HG03066 (cell line): ENCODE measurements at regions not wholly inside any gene's neighbourhood (a gene's known extent, or its start where the extent isn't known, plus 50 kb on each side); places are given as distances from the start of the nearest gene placed in this dataset.
"Not testable (repeated sequence)": the region's sequence is repeated elsewhere in the genome, so short reads cannot be mapped to it uniquely, and the experiment has no call there.

Experiments used
- ATAC-seq: cut with Tn5 transposase; IDR thresholded peaks from one replicate; pipeline ENCODE4 v1.9.1; 2021; ENCODE audit warnings: low read depth; ENCODE audit not compliant: unreplicated experiment

DNA sequence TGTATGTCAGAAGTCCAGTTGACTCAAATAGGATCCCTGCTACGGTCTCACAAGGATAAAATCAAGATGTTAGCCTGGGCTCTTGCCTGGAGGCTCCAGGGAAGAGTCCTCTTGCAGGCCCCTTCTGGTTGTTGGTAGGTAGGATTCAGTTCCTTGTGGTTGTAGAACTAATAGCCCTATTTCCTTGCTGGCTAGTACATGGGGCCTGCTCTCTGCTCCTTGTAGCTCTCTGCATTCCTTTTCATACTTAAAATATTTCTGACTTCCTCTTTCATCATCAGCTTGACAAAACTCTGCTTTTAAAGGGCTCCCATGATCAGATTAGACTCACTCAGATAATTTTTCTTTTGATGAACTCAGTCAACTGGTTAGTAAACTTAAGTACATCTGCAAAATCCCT lies 756.7 kb downstream of the GATA3 start:
- ATAC-seq, result no peak

DNA sequence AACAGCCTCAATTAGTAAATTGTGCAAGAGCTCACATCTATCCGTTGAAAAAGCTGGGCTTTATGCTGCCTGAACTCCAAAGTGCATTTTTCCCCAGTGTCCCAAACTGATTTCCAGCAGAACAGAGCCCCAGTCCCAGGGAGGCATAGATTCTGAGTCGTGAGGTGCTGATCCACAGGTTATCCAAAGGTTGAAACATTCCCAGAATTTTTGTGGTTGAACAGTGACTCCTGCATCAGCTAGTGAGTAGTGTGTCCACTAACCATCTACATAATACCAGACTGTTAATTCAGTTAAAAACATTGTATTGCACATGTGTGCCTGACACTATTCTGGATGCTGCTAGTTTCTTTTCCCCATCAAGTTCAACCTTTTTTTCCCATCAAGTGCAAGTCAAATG lies 761.5 kb downstream of the GATA3 start:
- no peak for ATAC-seq

DNA sequence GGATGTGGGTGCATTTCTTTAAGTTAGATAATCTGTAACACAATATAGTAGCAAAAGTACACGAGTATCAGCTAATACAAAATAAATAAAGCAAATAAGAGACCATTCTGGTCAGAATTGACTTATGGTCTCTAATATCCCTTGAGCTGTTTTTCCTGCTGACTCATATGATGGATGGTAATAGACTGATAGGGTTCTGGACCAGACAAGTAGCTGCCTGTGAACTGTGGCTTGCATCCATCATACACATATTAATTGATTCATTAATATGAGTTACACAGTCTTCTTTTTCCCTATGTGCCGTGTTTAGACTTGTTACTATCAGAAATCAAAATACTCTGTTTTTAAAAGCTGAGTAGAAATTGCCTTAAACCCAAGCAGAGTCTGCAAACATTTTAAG lies 762.8 kb downstream of the GATA3 start:
- ATAC-seq, result no peak

GRCh38 chr10:8825611-8826010 lies 771.1 kb downstream of the GATA3 start:
- ATAC-seq, result no peak

DNA sequence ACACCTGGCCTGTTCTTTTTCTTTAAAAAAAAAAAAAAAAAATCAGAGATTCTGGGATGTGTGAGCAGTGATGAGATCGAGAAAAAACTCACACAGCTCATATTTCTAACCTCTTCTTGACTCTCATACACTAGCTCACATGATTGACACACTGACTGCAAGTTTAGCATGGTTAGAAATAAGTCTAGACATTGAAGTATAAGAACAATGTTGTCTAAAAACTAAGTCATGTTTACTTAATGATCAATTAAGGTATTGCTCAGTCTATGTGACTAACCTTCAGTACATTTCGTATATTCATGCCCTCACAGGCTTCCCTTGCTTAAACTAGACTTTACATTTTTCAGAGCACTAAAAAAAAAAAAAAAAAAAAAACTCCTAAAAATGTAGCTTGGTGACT lies 775.1 kb downstream of the GATA3 start:
- ATAC-seq, result no peak

GRCh38 chr10:8830048-8830447 lies 775.6 kb downstream of the GATA3 start:
- ATAC-seq, result no peak

DNA sequence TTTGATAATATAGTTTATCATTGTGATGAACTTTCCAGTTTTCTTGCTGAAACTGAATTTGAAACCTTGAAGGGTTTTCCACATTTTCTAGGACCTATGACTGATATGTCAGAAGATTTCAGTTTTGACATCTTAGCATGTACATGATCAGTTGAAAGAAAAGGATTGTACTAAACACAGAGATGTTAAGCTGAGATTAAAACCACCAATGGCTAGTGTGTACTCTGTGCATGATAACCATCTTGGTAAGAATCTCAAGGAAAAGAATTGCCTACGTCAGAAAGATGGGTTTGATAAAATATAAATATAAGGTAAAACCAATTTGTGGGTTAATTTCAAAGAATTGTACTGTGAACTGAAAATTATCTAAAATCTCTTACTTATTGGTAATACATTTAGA lies 776.4 kb downstream of the GATA3 start:
- ATAC-seq, result no peak

DNA sequence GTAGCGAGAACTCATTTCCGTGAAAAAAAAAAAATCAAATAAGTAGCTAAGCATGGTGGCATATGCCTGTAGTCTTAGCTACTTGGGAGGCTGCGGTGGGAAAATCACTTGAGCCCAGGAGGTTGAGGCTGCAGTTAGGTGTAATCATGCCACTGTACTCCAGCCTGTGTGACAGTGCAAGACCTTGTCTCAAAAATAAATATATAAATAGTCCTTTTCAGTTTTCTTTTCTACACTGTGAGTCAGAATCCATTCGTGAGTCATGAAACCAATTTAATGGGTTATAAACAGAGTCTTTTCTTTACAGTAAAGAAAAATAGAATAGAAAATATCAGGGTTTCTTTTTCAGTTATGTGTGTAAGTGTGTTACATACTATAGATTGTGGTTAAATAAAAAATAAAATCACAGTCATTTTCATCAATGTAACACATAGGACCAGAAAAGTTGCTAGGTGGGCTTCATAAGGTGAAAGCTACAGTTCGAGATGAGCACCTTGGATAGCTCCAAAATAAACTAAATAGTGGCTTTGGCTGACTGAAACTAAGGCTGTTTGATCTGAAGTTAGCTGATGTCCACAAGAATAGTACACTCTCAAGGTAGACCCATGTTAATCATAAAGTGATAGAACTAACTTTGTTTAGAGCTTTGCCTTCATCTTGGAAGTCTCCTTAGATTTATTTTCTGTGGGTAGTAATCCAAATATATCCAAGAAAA lies 781.1 kb downstream of the GATA3 start:
- ATAC-seq, result no peak

DNA sequence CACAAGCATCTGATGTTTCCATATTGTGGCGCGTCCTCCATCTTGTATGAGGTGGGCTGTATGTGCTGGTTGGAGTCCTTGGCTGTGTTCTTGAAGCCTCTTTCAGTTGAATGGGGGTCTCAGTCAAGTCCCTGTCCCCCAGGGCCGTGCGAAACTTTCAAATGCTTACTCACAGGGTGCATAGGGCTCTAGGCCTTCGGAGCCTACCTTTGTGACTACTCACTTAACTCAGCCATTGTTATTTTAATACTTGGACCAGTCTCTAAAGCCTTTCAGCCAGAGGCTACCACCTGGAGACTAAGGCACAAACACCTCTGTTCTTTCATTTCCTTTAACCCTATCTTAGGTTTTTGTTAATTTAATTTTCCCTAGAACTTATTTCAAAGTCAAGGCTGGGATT lies 785.9 kb downstream of the GATA3 start:
- ATAC-seq, result no peak

DNA sequence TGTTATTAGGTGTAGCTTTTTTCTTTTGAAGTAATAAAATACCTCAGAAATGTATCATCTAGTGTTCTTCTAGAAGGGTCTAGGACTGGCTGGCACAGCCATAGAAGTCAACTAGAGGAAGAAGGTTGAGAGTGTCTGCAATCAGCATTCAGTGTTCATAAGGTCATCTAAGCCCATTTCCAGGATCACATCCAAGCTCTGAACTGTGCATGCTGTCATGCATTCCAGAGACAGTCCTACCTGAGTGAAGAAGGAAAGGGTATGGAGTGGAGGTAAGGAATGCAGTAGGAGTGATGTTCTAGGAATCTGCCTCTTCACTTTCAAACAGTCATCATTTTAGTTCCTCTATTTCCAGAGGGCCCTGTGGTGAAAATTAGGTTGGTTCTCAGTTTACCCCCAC lies 789.7 kb downstream of the GATA3 start:
- ATAC-seq, result no peak

DNA sequence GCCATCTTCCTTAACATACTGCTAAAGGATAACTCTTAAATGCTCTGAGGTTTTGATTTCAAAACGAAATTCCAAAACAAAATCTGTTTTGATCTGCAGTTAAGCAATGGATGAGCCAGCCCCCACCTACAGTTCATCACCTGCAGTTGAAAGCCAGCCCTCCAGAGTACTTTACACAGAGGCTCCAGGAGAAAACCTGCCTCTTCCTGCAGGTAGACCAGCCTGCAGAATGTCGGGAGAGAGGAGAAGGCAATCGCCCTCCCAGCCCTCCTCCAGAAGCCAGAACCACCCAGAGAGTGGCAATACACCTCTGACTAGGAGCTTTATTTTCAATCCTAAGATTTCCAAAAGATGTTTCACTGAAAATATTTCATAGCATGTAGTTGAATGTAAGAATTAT lies 798.1 kb downstream of the GATA3 start:
- ATAC-seq, result no peak

DNA sequence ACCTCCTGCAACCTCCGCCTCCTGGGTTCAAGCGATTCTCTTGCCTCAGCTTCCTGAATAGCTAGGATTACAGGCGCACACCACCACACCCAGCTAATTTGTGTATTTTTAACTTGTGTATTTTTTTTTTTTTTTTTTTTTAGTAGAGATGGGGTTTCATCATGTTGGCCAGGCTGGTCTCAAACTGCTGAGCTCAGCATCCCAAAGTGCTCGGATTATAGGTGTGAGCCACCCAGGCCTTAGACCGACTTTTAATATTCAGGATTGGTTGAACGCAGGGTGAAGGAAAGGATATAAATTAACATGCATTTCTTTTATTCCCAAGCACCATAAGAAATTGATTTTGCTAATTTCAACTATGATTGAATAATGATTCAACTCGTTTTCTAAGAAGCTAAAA lies 798.6 kb downstream of the GATA3 start:
- ATAC-seq, result no peak

- not testable (repeated sequence) for ATAC-seq
Observed at GRCh38 chr10:8868924-8869323, 814.4 kb downstream of the GATA3 start.

DNA sequence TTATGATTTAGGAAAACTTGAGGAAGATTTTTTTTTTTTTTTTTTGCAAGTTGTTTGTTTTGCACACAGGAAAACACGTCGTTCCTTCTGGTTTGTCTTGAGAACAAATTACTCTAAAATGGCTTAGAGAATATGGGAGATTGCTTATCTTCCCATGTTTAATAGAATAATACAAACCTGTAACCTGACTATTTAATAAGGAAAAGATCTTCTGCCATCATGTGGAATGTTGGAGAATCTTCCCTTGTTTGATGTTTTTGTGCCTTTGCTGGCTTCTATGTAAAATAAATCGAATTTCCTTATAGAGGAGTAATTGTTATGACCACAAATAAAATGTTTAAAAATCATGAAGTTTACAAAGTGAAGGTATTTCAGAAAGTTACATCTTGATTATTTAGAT lies 818.8 kb downstream of the GATA3 start:
- no peak for ATAC-seq

GRCh38 chr10:8874268-8874667 lies 819.8 kb downstream of the GATA3 start:
- ATAC-seq, result no peak

DNA sequence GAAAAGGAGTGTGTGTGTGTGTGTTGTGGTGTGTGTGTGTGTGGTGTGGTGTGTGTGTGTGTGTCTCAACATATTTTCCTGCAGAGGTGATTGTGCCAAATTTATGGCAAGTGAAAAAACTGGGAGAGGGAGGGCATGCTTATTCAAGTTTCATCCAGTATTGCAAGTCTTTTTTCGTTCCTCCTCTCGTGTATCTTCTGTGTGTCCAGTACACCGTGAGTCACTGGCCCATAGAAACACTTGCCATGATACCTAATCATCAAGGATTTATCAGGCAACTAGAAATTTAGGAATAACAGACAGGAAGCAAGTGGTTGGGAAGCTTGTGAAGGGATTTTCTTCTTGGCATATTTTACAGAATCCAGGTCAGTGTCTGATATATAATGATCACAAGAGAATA lies 820.5 kb downstream of the GATA3 start:
- no peak for ATAC-seq

- ATAC-seq, result no peak
Observed at GRCh38 chr10:8876171-8876570, 821.7 kb downstream of the GATA3 start.

GRCh38 chr10:8889538-8889937 lies 835.0 kb downstream of the GATA3 start:
- no peak for ATAC-seq

- ATAC-seq, result no peak
Observed at GRCh38 chr10:8893102-8893501, 838.6 kb downstream of the GATA3 start.

DNA sequence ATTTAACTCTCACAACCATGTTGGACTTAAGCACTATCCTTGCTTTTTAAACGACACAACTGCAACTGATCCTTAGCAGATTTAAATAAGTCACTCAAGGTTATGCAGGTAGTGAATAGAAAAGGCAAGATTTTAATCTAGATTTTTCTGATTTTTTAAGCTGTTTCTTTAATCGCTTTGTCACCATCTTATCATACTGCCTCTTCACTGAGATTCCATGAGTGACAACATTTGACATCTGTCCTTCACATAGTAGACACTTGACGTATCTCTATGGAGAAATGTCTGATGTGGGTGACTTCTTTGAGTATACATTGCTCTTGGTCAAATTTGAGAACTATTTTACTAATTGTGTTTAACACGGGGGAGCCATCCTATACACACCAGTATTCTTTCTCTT lies 839.7 kb downstream of the GATA3 start:
- no peak for ATAC-seq

- ATAC-seq, result no peak
Observed at GRCh38 chr10:8897769-8898168, 843.3 kb downstream of the GATA3 start.

- ATAC-seq, result no peak
Observed at GRCh38 chr10:8898745-8899330, 844.4 kb downstream of the GATA3 start.

- ATAC-seq, result no peak
Observed at GRCh38 chr10:8902926-8903325, 848.4 kb downstream of the GATA3 start.
